PC-9 (cell line): ENCODE measurements at regions not wholly inside any gene's neighbourhood (a gene's known extent, or its start where the extent isn't known, plus 50 kb on each side); places are given as distances from the start of the nearest gene placed in this dataset.

Experiments
- BruUV-seq: library from RNA; stranded (reverse); fragments of 400-500 nt; replicated peaks from 2 replicates; lab custom pipeline; 2021; lab: Mats Ljungman, UMichigan
- CTCF ChIA-PET: fragments of 300-600 bp; sonication (Branson Sonifier 250); formaldehyde crosslinking; loops from one replicate; lab custom pipeline; 2022; ENCODE audit warnings: antibody characterized with exemption; lab: Charles Lee
- POLR2A ChIA-PET: fragments of 300-600 bp; sonication (Branson Sonifier 250); formaldehyde crosslinking; loops from one replicate; lab custom pipeline; 2022; ENCODE audit warnings: antibody characterized with exemption; ENCODE audit not compliant: unreplicated experiment; lab: Charles Lee
- DNase-seq, 2 experiments: peaks; one replicate each; pipeline versions ENCODE4 v3.0.0 to v3.0.0-alpha.2; 2015 to 2022; ENCODE audit warnings: mixed read lengths in 1 of 2
- H2AFZ ChIP-seq: fragments of 200-600 bp; sonication (generic); 2 replicates; pipeline ENCODE4 v1.8.1; 2017; ENCODE audit warnings: antibody characterized with exemption
- H3F3A ChIP-seq: fragments of 200-600 bp; sonication (generic); 2 replicates; pipeline ENCODE4 v1.8.1; 2017; ENCODE audit warnings: antibody characterized with exemption, mild to moderate bottlenecking, low read depth; ENCODE audit not compliant: insufficient read depth
- H3K27ac ChIP-seq: fragments of 200-600 bp; sonication (generic); 2 replicates; pipeline ENCODE4 v1.6.1; 2016; ENCODE audit warnings: mixed run types
- H3K27me3 ChIP-seq: fragments of 200-600 bp; sonication (generic); 2 replicates; pipeline ENCODE4 v1.6.1; 2016; ENCODE audit warnings: low read depth, mixed run types; ENCODE audit not compliant: insufficient read depth
- H3K36me3 ChIP-seq: fragments of 200-600 bp; sonication (generic); 2 replicates; pipeline ENCODE4 v1.6.1; 2016; ENCODE audit warnings: low read depth, mixed run types
- H3K4me1 ChIP-seq: fragments of 200-600 bp; sonication (generic); replicated peaks from 2 replicates; pipeline ENCODE4 v1.6.1; 2016; ENCODE audit warnings: mixed run types; ENCODE audit not compliant: insufficient read depth
- H3K4me2 ChIP-seq: fragments of 200-600 bp; sonication (generic); 2 replicates; pipeline ENCODE4 v1.6.1; 2017; ENCODE audit warnings: mixed run types
- H3K4me3 ChIP-seq: fragments of 200-600 bp; sonication (generic); 2 replicates; pipeline ENCODE4 v1.6.1; 2016; ENCODE audit warnings: mixed run types
- H3K79me2 ChIP-seq: fragments of 200-600 bp; sonication (generic); 2 replicates; pipeline ENCODE4 v1.6.1; 2017; ENCODE audit warnings: low read depth, mixed run types
- H3K9me2 ChIP-seq: fragments of 200-600 bp; sonication (generic); 2 replicates; pipeline ENCODE4 v1.8.1; 2017; ENCODE audit warnings: mild to moderate bottlenecking; ENCODE audit not compliant: insufficient read depth
- H3K9me3 ChIP-seq: fragments of 200-600 bp; sonication (generic); 2 replicates; pipeline ENCODE4 v1.8.1; 2016; ENCODE audit warnings: low read depth; ENCODE audit not compliant: insufficient read depth
- H4K20me1 ChIP-seq: fragments of 200-600 bp; sonication (generic); 2 replicates; pipeline ENCODE4 v1.8.1; 2017; ENCODE audit not compliant: insufficient read depth
- CTCF ChIP-seq: fragments of 200-600 bp; sonication (generic); conservative IDR thresholded peaks from 2 replicates; pipeline ENCODE4 v1.6.1; 2017; ENCODE audit warnings: mixed run types, antibody characterized with exemption, mild to moderate bottlenecking, moderate library complexity
- EZH2 ChIP-seq: fragments of 200-600 bp; sonication (generic); IDR thresholded peaks from 2 replicates; pipeline ENCODE4 v1.8.0; 2017; ENCODE audit warnings: antibody characterized with exemption, low read depth
- intact Hi-C: fragments of 100-400 bp; cut with micrococcal nuclease; formaldehyde crosslinking; loops from one replicate; pipeline ENCODE4 v1.10.0; 2022; ENCODE audit not compliant: unreplicated experiment

- DNase-seq = no peak
- TF ChIP-seq CTCF = no peak
- TF ChIP-seq EZH2 = no peak
- no peak overlapping the region for H3K4me3 ChIP-seq
- no peak overlapping the region for H2AFZ ChIP-seq
- no TSS peak for BruUV-seq
- no peaks in the 10 kb centered on the region for H3F3A ChIP-seq
- H3K79me2 ChIP-seq = no peaks in the 10 kb centered on the region
- no peaks in the 10 kb centered on the region for H3K36me3 ChIP-seq
- no peaks in the 10 kb centered on the region for H4K20me1 ChIP-seq
- H3K4me1 ChIP-seq = no peaks in the 10 kb centered on the region
- ChIA-PET POLR2A (no interaction called here), CTCF (no interaction called here)
- H3K27ac ChIP-seq = no peak overlapping the region
- no peaks in the 10 kb centered on the region for H3K9me3 ChIP-seq
- H3K27me3 ChIP-seq = peaks cover 11% of the 10 kb centered on the region; the same call in 1 of the 2 replicates
- intact Hi-C loops = no loop called here
- no peaks in the 10 kb centered on the region for H3K9me2 ChIP-seq
- no peak overlapping the region for H3K4me2 ChIP-seq
Observed at GRCh38 chr17:15031975-15032374, 233.2 kb downstream of the PMP22 start.

GRCh38 chr17:15029469-15029868, 235.7 kb downstream of the PMP22 start:
- Histone ChIP-seq H3K79me2 (no peaks in the 10 kb centered on the region), H3K36me3 (no peaks in the 10 kb centered on the region), H3K27ac (no peak overlapping the region), H3F3A (no peaks in the 10 kb centered on the region), H3K9me3 (no peaks in the 10 kb centered on the region), H3K27me3 (peaks cover 15% of the 10 kb centered on the region; the same call in 1 of the 2 replicates), H3K4me2 (no peak overlapping the region), H4K20me1 (no peaks in the 10 kb centered on the region), H3K4me1 (no peaks in the 10 kb centered on the region), H3K4me3 (no peak overlapping the region), H3K9me2 (no peaks in the 10 kb centered on the region), H2AFZ (no peak overlapping the region)
- ChIA-PET CTCF (no interaction called here), POLR2A (no interaction called here)
- TF ChIP-seq EZH2 (no peak), CTCF (no peak)
- intact Hi-C loops = no loop called here
- no TSS peak for BruUV-seq
- DNase-seq = no peak

GRCh38 chr17:15027853-15028252, 237.3 kb downstream of the PMP22 start:
- Histone ChIP-seq H3K4me1 (no peaks in the 10 kb centered on the region), H4K20me1 (no peaks in the 10 kb centered on the region), H3K4me2 (no peak overlapping the region), H3K4me3 (no peak overlapping the region), H3K27ac (no peak overlapping the region), H2AFZ (no peak overlapping the region), H3F3A (no peaks in the 10 kb centered on the region), H3K9me2 (no peaks in the 10 kb centered on the region), H3K9me3 (no peaks in the 10 kb centered on the region), H3K27me3 (peaks cover 11% of the 10 kb centered on the region; the same call in 1 of the 2 replicates), H3K36me3 (no peaks in the 10 kb centered on the region), H3K79me2 (no peaks in the 10 kb centered on the region)
- CTCF ChIA-PET = no interaction called here
- no TSS peak for BruUV-seq
- POLR2A ChIA-PET = no interaction called here
- intact Hi-C loops = no loop called here
- TF ChIP-seq CTCF (no peak), EZH2 (no peak)
- no peak for DNase-seq
